Duodenal mucosa (tissue), 2 donors: ENCODE measurements at regions not wholly inside any gene's neighbourhood (a gene's known extent, or its start where the extent isn't known, plus 50 kb on each side); places are given as distances from the start of the nearest gene placed in this dataset.

ENCODE experiments used
- H3K27ac ChIP-seq: one replicate; pipeline ENCODE4 v1.7.0; 2013; ENCODE audit warnings: low read depth, low read length
- H3K27me3 ChIP-seq, 2 donors: one replicate each; pipeline ENCODE4 v1.7.0; 2013; ENCODE audit warnings: low read length in 2 of 2, control low read depth in 1 of 2; ENCODE audit not compliant: insufficient read depth in 2 of 2, control insufficient read depth in 1 of 2
- H3K36me3 ChIP-seq, 2 donors: one replicate each; pipeline ENCODE4 v1.7.0; 2013; ENCODE audit warnings: low read length in 2 of 2, control low read depth in 1 of 2; ENCODE audit not compliant: insufficient read depth in 2 of 2, control insufficient read depth in 1 of 2
- H3K4me1 ChIP-seq, 2 donors: one replicate each; pipeline ENCODE4 v1.7.0; 2013; ENCODE audit warnings: low read length in 2 of 2, control low read depth in 1 of 2; ENCODE audit not compliant: insufficient read depth in 2 of 2, control insufficient read depth in 1 of 2
- H3K4me3 ChIP-seq, 2 donors: one replicate each; pipeline ENCODE4 v1.7.0; 2013; ENCODE audit warnings: low read length in 2 of 2, low read depth in 1 of 2
- H3K9ac ChIP-seq, 2 donors: one replicate each; pipeline ENCODE4 v1.7.0; 2013; ENCODE audit warnings: low read length in 2 of 2, low read depth in 1 of 2
- H3K9me3 ChIP-seq, 2 donors: one replicate each; pipeline ENCODE4 v1.7.0; 2013; ENCODE audit warnings: low read length in 2 of 2, control low read depth in 1 of 2; ENCODE audit not compliant: control insufficient read depth in 1 of 2

DNA sequence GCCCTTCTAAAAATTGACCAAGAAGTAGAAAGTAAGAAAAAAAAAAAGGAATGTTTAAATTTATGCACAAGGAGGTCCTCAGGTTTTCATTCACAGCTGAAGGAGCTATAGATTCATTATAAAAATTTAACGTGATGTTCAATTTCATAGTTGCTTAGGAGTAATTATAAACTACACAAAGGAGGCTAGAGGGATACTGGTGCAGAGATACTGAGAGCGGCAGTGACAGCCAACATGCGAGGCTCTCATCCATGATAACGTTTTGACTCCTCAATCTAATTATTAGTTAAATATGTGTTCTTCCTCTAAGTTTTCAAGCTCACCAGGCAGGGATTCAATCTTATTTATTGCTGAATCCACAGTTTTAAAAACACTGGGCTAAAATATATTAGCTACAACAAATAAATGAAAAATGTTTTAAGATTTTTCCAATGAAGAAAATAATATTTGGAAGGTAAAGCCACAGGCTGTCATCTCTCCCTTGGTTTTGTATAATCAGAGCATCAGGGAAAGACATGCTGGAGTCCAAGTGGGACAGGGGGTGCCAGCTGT, 49.8 kb upstream of the TRPC4 start:
- H3K9ac ChIP-seq: no peak overlapping the region
- no peaks in the 10 kb centered on the region for H3K27me3 ChIP-seq
- H3K4me1 ChIP-seq: peaks cover 5 to 8% of the 10 kb centered on the region in 2 donors
- no peaks in the 10 kb centered on the region for H3K9me3 ChIP-seq
- H3K36me3 ChIP-seq: no peaks in the 10 kb centered on the region
- H3K27ac ChIP-seq: no peak overlapping the region
- H3K4me3 ChIP-seq: no peak overlapping the region
